ENCODE measurements at regions not wholly inside any gene's neighbourhood (a gene's known extent, or its start where the extent isn't known, plus 50 kb on each side); places are given as distances from the start of the nearest gene placed in this dataset.

DNA sequence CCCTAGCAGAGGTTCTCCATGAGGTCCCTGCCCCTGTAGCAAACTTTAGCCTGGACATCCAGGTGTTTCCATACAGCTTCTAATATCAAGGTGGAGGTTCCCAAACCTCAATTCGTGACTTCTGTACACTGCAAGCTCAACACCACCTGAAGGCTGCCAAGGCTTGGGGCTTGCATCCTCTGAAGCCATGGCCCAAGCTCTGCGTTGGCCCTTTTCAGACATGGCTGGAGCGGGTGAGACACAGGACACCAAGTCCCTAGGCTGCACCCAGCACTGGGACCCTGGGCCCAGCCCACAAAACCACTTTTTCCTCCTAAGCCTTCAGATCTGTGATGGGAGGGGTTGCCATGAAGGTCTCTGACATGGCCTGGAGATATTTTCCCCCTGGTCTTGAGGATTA, 1292.0 kb downstream of the CDH8 start:
- no peak for DNase-seq (ENCODE audit: low spot score)
- no peaks in the 10 kb centered on the region for H3K36me3 ChIP-seq (ENCODE audit: control insufficient read depth in 4 of 4, insufficient read depth in 3 of 4, low read depth in 1 of 4, low read length in 3 of 4)
- WGBS = 64% methylated on average over 3 of the region's 3 CpGs
- H3K27me3 ChIP-seq (ENCODE audit: control insufficient read depth in 4 of 4, insufficient read depth in 4 of 4, low read length in 3 of 4) = no peaks in the 10 kb centered on the region
- no peak overlapping the region for H3K27ac ChIP-seq (ENCODE audit: low read depth in 1 of 2, low read length in 2 of 2)
- no peak overlapping the region for H3K4me3 ChIP-seq (ENCODE audit: low read depth in 1 of 3, low read length in 3 of 3)
- H3K9me3 ChIP-seq (ENCODE audit: control insufficient read depth in 4 of 4, low read length in 3 of 4) = no peaks in the 10 kb centered on the region
- TF ChIP-seq JUND (IDR thresholded peaks at IDR 0.05) (no peak), RAD21 (IDR thresholded peaks at IDR 0.05) (no peak), HNF4A (conservative IDR thresholded peaks at IDR 0.05) (no peak), RXRA (IDR thresholded peaks at IDR 0.05) (no peak), SP1 (IDR thresholded peaks at IDR 0.05) (no peak), FOXA1 (IDR thresholded peaks at IDR 0.05) (no peak), TAF1 (conservative IDR thresholded peaks at IDR 0.05) (no peak), YY1 (IDR thresholded peaks at IDR 0.05) (no peak)
- TF ChIP-seq, protein P1, sequence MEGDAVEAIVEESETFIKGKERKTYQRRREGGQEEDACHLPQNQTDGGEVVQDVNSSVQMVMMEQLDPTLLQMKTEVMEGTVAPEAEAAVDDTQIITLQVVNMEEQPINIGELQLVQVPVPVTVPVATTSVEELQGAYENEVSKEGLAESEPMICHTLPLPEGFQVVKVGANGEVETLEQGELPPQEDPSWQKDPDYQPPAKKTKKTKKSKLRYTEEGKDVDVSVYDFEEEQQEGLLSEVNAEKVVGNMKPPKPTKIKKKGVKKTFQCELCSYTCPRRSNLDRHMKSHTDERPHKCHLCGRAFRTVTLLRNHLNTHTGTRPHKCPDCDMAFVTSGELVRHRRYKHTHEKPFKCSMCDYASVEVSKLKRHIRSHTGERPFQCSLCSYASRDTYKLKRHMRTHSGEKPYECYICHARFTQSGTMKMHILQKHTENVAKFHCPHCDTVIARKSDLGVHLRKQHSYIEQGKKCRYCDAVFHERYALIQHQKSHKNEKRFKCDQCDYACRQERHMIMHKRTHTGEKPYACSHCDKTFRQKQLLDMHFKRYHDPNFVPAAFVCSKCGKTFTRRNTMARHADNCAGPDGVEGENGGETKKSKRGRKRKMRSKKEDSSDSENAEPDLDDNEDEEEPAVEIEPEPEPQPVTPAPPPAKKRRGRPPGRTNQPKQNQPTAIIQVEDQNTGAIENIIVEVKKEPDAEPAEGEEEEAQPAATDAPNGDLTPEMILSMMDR (IDR thresholded peaks at IDR 0.05; ENCODE audit: low read depth, low read length, missing input control) = no peak
- H3K4me1 ChIP-seq (ENCODE audit: control insufficient read depth in 4 of 4, insufficient read depth in 4 of 4, low read length in 3 of 4) = no peaks in the 10 kb centered on the region
- H3K9ac ChIP-seq (ENCODE audit: low read depth in 1 of 2, low read length in 2 of 2) = no peak overlapping the region

- Histone ChIP-seq H3K27me3 (ENCODE audit: control insufficient read depth in 4 of 4, insufficient read depth in 4 of 4, low read length in 3 of 4) (no peaks in the 10 kb centered on the region), H3K9me3 (ENCODE audit: control insufficient read depth in 4 of 4, low read length in 3 of 4) (no peaks in the 10 kb centered on the region), H3K9ac (ENCODE audit: low read depth in 1 of 2, low read length in 2 of 2) (no peak overlapping the region), H3K4me1 (ENCODE audit: control insufficient read depth in 4 of 4, insufficient read depth in 4 of 4, low read length in 3 of 4) (no peaks in the 10 kb centered on the region), H3K4me3 (ENCODE audit: low read depth in 1 of 3, low read length in 3 of 3) (no peak overlapping the region), H3K36me3 (ENCODE audit: control insufficient read depth in 4 of 4, insufficient read depth in 3 of 4, low read depth in 1 of 4, low read length in 3 of 4) (no peaks in the 10 kb centered on the region), H3K27ac (ENCODE audit: low read depth in 1 of 2, low read length in 2 of 2) (no peak overlapping the region)
- WGBS = 77% methylated on average over 1 of the region's 1 CpG
- DNase-seq (ENCODE audit: low spot score) = no peak
- no peak for TF ChIP-seq YY1 (IDR thresholded peaks at IDR 0.05)
- no peak for TF ChIP-seq HNF4A (conservative IDR thresholded peaks at IDR 0.05)
- no peak for TF ChIP-seq GABPA (IDR thresholded peaks at IDR 0.05 in 1 of 2, conservative IDR thresholded peaks at IDR 0.05 in 1 of 2)
- TF ChIP-seq TAF1 (conservative IDR thresholded peaks at IDR 0.05) = no peak
- no peak for TF ChIP-seq RXRA (IDR thresholded peaks at IDR 0.05)
- TF ChIP-seq, protein P2, sequence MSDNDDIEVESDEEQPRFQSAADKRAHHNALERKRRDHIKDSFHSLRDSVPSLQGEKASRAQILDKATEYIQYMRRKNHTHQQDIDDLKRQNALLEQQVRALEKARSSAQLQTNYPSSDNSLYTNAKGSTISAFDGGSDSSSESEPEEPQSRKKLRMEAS (IDR thresholded peaks at IDR 0.05) = no peak
- TF ChIP-seq SP1 (IDR thresholded peaks at IDR 0.05) = no peak
- TF ChIP-seq FOXA2 (IDR thresholded peaks at IDR 0.05) = no peak
- TF ChIP-seq, protein P3, sequence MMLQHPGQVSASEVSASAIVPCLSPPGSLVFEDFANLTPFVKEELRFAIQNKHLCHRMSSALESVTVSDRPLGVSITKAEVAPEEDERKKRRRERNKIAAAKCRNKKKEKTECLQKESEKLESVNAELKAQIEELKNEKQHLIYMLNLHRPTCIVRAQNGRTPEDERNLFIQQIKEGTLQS (IDR thresholded peaks at IDR 0.05) = no peak
- TF ChIP-seq EGR1 (IDR thresholded peaks at IDR 0.05; ENCODE audit: low read depth in 2 of 2) = no peak
- no peak for TF ChIP-seq RAD21 (IDR thresholded peaks at IDR 0.05)
- no peak for TF ChIP-seq HNF4G (IDR thresholded peaks at IDR 0.05)
- TF ChIP-seq REST (IDR thresholded peaks at IDR 0.05) = no peak
- no peak for TF ChIP-seq FOXA1 (IDR thresholded peaks at IDR 0.05)
Observed at GRCh38 chr16:60741810-60742209, 1294.4 kb downstream of the CDH8 start.

All from liver (tissue), 8 donors.